ENCODE measurements at regions not wholly inside any gene's neighbourhood (a gene's known extent, or its start where the extent isn't known, plus 50 kb on each side); places are given as distances from the start of the nearest gene placed in this dataset.
A peak's percentile ranks its signal among the peaks of the same experiment; 100 is the strongest.

DNA sequence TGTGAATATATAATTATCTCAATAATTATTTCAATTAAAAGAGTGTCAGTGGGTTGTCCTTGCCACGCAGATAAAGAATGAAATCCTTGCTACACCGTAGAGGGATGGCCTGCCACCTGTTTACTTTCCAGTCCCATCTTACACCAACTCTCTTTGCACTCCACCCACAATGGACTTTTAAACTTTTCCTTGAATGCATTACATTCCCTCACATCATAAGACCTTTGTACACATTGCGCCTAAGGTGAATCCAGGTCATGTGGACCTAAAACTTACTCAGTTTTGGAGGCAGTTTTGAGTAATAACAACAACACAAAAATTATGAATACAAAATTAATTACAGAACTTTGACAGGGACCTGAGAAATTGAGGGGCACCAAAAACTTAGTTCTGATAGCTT, 78.7 kb upstream of the PDE5A start:
- DNase-seq (ENCODE audit: low spot score) = no peak

DNA sequence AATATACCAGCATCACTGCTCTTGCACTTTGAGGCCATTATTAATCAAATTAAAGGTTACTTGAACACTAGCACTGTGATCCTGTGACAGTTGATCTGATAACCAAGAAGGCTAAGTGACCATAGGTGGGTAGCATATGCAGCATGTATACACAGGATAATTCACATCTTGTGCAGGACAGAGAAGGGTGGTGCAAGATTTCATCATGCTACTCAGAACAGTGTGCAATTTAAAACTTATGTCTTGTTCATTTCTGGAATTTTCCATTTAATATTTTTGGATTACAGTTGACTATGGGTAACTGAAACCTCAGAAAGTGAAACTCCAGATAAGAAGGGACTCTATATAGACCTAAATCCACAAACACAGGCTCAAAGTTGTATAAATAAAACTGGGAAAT, 78.2 kb upstream of the PDE5A start:
- no peak for DNase-seq (ENCODE audit: low spot score)

DNA sequence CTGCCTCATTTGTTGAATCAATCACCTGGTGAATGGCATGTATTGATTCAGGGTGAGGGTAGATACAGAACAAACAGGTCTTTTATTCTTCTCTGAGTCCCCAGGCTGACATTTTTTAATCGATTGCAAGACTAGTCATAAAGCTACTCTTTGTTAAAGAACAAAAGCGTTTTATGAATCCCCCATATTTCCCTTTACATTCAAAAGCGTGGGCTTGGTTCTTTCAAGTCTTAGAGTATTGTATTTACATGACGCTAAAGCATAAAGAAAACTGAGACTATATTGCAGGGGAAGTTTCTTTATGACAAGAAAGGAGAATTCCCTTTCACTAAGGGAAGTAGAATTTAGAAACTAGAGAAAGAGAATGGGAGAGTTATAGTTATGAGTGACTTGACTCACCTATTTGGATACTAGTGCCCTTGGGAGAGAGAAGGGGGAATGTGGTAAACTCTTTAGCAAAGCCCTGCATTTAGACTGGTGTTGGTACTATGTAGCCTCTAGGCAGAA, 69.3 kb upstream of the PDE5A start:
- no peak for DNase-seq (ENCODE audit: low spot score)

DNA sequence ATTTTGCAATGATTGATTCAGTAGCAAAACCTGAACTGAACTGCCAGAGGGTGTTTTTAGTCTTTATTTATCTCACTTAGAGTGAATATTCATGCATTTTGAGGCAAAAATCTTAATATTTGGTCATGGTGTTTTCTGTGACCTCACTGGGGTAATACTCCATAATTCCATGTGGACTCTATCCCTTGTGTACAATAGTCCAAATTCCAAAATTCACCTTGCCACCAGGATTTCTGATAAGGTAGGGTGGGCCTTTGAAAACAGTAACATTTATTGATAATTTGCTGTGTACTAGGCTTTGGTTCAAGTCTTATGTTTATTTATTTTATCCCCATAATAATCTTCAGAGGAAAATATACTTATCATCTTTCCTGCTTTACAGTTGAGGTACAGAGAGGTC, 68.4 kb upstream of the PDE5A start:
- no peak for DNase-seq (ENCODE audit: low spot score)

DNA sequence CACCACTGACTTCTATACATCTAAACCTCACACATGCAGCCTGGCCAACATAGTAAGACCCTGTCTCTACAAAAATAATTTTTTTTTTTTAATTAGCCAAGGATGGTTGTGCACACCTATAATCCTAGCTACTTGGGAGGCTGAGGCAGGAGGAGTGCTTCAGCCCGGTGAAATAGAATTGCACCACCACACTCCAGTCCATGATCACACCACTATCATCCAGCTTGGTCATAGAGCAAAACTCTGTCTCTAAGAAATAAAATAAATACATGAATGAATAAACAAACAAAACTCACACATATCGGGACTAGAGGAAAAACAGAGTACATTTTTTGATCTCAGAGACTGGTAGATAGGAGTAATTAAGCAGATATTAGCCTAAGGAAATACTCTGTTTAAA, 66.6 kb upstream of the PDE5A start:
- no peak for DNase-seq (ENCODE audit: low spot score)

DNA sequence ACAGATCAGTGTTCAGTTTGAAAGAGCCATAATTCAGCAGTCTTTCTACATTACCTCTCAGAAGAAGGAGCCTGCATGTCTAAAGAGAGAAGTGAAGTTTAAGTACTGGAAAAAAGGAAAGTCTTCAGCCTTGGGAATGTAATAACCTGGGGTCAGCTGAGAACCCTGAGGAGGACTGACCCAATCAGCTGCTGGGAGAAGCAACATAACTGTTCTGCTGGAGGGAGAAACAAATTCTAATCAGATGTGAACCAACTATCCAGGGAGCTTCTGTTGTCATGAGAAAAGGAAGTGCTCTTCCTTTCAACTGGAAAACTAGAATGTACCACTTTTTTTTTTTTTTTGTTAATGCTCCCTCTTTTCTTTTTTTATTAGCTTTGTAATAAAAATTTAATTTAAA, 64.5 kb upstream of the PDE5A start:
- no peak for DNase-seq (ENCODE audit: low spot score)

DNA sequence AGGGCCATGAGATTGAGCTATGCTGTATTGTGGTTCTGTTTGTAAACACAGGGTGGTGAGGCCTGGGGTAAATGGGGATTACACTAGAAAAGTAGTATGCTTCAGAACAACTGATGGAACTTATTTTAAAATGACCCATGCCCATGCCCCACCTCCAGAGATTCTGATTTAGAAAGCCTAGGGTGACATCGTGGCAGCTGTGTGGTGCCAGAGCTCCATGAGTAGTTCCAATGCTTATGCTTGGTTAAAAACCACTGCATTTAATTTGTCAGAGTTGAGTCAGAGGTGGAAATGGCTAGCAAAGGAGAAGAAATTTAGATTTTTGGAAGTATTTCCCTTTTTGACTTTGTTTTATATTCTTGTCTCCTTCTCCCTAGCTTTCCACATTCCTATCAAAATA, 63.4 kb upstream of the PDE5A start:
- no peak for DNase-seq (ENCODE audit: low spot score)

DNA sequence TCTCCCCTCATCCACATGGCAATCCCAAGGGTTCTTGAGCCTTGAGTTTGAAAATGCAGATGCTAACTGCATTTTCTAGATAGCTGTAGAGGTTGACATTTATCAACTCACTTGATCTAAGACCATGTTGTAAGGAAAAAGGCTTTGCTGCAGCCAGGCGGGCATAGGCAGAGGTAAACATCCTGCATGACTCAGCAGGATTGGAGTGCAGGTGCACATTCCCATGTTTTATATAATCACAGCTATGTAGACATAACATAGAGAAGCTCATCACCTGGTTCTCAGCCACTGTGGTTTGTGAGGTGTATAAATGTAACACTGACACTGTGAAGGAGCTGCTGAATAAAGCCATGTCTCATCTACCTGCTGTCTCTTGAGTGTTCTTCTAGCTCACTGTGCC, 62.3 kb upstream of the PDE5A start:
- DNase-seq (ENCODE audit: low spot score) = no peak

DNA sequence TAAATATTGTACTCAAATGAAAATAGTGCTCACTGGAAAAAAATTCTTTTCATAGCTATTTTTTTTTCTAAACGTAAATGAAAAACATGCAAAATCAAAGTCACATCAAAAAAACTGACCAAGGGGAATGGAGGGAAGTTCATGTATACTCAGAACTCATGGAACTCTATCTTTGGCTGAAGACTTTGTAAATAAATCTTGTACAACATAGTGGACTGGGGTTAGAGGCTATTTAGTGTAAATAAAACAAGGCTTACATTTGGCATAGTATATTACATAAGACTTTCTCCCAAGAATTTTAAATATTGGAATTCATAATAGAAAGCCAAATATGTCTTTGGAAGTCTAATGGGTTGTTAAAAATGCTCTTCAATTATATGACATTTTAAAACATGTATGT, 59.8 kb upstream of the PDE5A start:
- no peak for DNase-seq (ENCODE audit: low spot score)

DNA sequence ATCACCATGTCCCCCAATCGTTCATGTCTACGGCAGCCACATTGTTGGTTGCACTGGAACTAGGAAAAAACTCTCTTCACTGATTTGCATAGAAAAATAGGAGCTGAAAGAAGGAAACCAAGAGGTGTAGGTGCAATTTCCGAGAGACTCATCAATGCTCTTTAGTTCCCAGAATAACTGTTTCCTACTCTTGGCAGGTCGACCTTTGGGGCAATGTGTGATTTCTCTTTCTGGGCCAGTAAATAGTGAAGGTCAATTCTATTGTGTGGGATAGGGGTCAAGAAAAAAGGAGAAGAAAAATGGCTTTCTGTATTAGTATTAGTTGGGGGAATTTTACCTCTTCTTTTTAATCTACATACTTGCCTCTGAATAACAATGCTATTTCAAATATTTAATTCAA, 55.9 kb upstream of the PDE5A start:
- no peak for DNase-seq (ENCODE audit: low spot score)

DNA sequence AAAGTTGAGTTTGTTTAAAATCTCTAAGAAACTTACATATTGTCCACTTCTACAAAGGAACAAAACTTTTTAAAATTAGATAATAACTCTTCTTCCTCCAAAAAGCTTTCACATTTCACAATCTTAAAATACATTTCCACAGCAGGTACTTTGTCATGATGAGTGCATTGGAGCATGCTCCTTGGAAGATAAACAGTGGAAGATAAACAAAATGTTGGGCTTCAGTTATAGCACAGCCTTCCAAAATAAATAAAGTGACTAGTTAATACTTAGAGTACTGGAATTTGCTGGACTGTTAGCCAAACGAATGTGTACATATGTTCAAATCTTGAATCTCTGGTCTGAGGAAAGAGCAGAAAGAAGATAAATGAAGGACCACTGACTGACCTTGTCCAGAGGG, 54.9 kb upstream of the PDE5A start:
- peak; percentile 3 for DNase-seq (ENCODE audit: low spot score)

DNA sequence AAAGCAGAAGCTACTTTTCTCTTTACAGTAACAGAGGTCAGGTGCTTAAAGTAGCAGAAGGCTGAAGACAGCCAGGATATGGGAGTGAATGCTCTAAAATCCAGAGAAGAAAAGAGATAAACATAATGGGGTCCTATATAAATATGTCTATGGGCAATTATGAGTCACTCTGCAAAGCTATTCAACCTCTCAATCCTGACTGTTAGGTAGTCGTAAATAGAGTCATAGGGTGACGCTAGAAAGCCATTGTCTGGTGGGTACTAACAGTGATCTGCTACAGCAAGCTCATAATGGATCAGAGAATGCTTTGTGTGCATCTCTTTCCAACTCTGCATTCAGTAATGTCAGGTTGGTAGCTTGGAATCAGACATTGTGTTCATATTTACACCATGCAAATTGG, 53.5 kb upstream of the PDE5A start:
- no peak for DNase-seq (ENCODE audit: low spot score)

DNA sequence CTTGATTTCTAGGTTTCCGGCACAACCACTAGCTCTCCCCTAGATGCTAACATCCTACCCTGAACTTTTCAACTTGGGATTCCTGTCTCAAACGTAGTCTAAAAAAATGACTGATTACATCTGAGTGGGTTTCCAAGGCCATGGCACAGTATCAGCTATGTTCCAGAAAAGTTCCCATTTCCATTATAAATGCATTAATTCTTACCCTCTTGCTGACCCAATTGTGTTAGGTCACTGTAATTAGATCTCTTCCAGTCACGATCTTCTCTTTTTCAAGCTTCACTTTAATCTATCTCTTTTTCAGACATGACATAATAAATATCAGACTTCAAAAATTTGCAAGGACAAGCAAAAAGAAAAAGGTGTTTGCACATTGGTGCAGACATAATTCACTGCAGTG, 50.6 kb upstream of the PDE5A start:
- DNase-seq (ENCODE audit: low spot score) = no peak

DNA sequence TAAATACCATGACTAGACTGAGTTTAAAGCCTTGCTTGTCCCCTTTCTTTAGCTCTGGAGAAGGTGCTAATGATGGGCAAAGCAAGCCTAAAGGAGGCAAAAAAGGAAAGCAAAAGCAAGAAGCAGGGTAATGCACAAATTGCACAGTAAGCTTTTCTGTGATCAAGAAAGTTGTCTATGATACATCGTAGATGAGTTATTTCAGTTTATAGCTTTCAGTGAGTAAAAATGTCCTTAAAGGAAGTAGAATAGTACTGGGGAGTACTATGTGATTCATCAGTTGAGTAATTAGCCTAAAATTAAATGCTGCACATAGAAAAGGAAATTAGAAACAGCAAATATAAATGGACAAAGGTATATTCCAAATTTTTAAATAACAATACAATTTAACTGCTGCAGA, 50.2 kb upstream of the PDE5A start:
- no peak for DNase-seq (ENCODE audit: low spot score)

Measured in HuH-7.5 (cell line).